KMS-11 (cell line): ENCODE measurements at regions not wholly inside any gene's neighbourhood (a gene's known extent, or its start where the extent isn't known, plus 50 kb on each side); places are given as distances from the start of the nearest gene placed in this dataset.

ENCODE experiments used
- H2AFZ ChIP-seq: fragments of 200-600 bp; sonication (generic); 2 replicates; pipeline ENCODE4 v1.6.1; 2016; ENCODE audit warnings: antibody characterized with exemption, mixed run types, low read depth
- H3K27ac ChIP-seq: fragments of 200-600 bp; sonication (generic); 2 replicates; pipeline ENCODE4 v1.6.1; 2016; ENCODE audit warnings: mild to moderate bottlenecking, mixed run types
- H3K27me3 ChIP-seq: fragments of 200-600 bp; sonication (generic); 2 replicates; pipeline ENCODE4 v1.6.1; 2017; ENCODE audit warnings: mild to moderate bottlenecking, low read depth, mixed run types, moderate library complexity; ENCODE audit not compliant: insufficient read depth
- H3K36me3 ChIP-seq: fragments of 200-600 bp; sonication (generic); 2 replicates; pipeline ENCODE4 v1.6.1; 2017; ENCODE audit warnings: mild to moderate bottlenecking, mixed run types; ENCODE audit not compliant: insufficient read depth
- H3K4me1 ChIP-seq: fragments of 200-600 bp; sonication (generic); 2 replicates; pipeline ENCODE4 v1.6.1; 2016; ENCODE audit warnings: mild to moderate bottlenecking, low read depth, mixed run types; ENCODE audit not compliant: poor library complexity, severe bottlenecking
- H3K4me2 ChIP-seq: fragments of 200-600 bp; sonication (generic); 2 replicates; pipeline ENCODE4 v1.7.0; 2016; ENCODE audit warnings: mild to moderate bottlenecking, mixed run types
- H3K4me3 ChIP-seq: fragments of 200-600 bp; sonication (generic); IDR thresholded peaks from 2 replicates; pipeline ENCODE4 v1.6.1; 2017; ENCODE audit warnings: low read depth, low read length, mixed read lengths; ENCODE audit not compliant: insufficient read depth
- H3K79me2 ChIP-seq: fragments of 200-600 bp; sonication (generic); 2 replicates; pipeline ENCODE4 v1.6.1; 2016; ENCODE audit warnings: low read depth, mixed run types; ENCODE audit not compliant: insufficient read depth
- H3K9ac ChIP-seq: fragments of 200-600 bp; sonication (generic); 2 replicates; pipeline ENCODE4 v1.6.1; 2016; ENCODE audit warnings: mild to moderate bottlenecking, mixed run types
- H4K20me1 ChIP-seq: fragments of 200-600 bp; sonication (generic); 2 replicates; pipeline ENCODE4 v1.6.1; 2016; ENCODE audit warnings: mild to moderate bottlenecking, mixed run types; ENCODE audit not compliant: insufficient read depth
- TF ChIP-seq, protein P1 (sequence below): fragments of 200-600 bp; sonication (generic); conservative IDR thresholded peaks from 2 replicates; pipeline ENCODE4 v1.6.1; 2017; ENCODE audit warnings: low read depth, mild to moderate bottlenecking, antibody characterized with exemption, low read length, moderate library complexity, mixed read lengths

- Histone ChIP-seq H3K79me2 (0 out of 2 replicates have a peak, but pooled peaks cover 5% of the 10 kb centered on the region), H2AFZ (0 out of 2 replicates have a peak overlapping the region, but pooled peaks have one; percentile 7), H3K27ac (no peak overlapping the region; the same call in 1 of the 2 replicates), H3K4me3 (no peak overlapping the region), H3K9ac (no peak overlapping the region), H3K4me2 (peak overlapping the region; percentile 29; the same call in 1 of the 2 replicates), H3K27me3 (no peaks in the 10 kb centered on the region), H4K20me1 (no peaks in the 10 kb centered on the region), H3K4me1 (peaks cover 58% of the 10 kb centered on the region), H3K36me3 (no peaks in the 10 kb centered on the region)
- TF ChIP-seq, protein P1, sequence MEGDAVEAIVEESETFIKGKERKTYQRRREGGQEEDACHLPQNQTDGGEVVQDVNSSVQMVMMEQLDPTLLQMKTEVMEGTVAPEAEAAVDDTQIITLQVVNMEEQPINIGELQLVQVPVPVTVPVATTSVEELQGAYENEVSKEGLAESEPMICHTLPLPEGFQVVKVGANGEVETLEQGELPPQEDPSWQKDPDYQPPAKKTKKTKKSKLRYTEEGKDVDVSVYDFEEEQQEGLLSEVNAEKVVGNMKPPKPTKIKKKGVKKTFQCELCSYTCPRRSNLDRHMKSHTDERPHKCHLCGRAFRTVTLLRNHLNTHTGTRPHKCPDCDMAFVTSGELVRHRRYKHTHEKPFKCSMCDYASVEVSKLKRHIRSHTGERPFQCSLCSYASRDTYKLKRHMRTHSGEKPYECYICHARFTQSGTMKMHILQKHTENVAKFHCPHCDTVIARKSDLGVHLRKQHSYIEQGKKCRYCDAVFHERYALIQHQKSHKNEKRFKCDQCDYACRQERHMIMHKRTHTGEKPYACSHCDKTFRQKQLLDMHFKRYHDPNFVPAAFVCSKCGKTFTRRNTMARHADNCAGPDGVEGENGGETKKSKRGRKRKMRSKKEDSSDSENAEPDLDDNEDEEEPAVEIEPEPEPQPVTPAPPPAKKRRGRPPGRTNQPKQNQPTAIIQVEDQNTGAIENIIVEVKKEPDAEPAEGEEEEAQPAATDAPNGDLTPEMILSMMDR: no peak
Measured at GRCh38 chr7:25970911-25971310, 181.1 kb upstream of the NFE2L3 start.

DNA sequence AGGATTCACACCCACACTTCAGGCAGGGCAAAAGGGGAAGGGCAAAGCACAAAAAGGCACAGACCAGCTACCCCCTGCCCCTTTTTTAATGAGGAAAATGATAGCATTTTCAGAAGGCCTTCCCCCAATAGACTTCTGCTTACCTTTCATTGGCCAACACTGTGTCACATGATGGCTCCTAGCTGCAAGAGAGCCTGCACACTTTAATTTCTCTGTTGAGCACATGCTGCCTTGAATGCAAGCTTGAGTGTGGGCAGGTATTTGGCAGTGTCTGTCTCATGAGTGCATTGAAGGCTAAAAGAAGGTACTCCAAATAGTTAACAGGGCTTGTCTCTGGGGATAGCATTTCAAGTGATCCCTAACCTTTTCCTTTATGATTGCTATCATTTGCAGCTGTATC, 175.4 kb upstream of the NFE2L3 start:
- no peaks in the 10 kb centered on the region for H3K36me3 ChIP-seq
- no peak overlapping the region for H3K4me2 ChIP-seq
- no peaks in the 10 kb centered on the region for H4K20me1 ChIP-seq
- no peak overlapping the region for H2AFZ ChIP-seq
- no peak overlapping the region for H3K27ac ChIP-seq
- peaks cover 4% of the 10 kb centered on the region for H3K4me1 ChIP-seq
- TF ChIP-seq, protein P1: no peak
- H3K4me3 ChIP-seq: no peak overlapping the region
- no peak overlapping the region for H3K9ac ChIP-seq
- H3K27me3 ChIP-seq: no peaks in the 10 kb centered on the region
- no peaks in the 10 kb centered on the region for H3K79me2 ChIP-seq

DNA sequence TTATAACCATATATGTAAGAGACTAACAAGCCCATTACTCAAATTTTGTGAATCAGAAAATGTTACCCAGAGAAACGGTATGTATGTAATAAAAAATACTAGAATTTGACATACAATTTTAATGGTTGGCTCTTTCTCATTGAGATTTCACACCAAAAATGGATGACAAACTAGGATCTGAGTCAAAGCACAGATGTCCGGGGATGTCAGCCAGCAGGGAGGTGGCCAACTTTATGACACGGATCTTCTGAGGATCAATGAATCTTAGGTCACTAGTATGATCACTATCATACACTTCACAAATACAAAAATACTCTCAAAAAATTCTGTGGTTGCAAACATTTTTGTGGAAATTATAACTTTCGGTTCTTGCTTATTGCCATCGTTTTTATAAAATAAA, 173.5 kb upstream of the NFE2L3 start:
- Histone ChIP-seq H4K20me1 (no peaks in the 10 kb centered on the region), H3K27ac (no peak overlapping the region), H3K36me3 (no peaks in the 10 kb centered on the region), H2AFZ (no peak overlapping the region), H3K4me3 (no peak overlapping the region), H3K4me2 (no peak overlapping the region), H3K27me3 (no peaks in the 10 kb centered on the region), H3K9ac (no peak overlapping the region), H3K4me1 (no peaks in the 10 kb centered on the region), H3K79me2 (no peaks in the 10 kb centered on the region)
- TF ChIP-seq, protein P1: no peak

- Histone ChIP-seq H3K9ac (no peak overlapping the region), H4K20me1 (no peaks in the 10 kb centered on the region), H3K4me2 (no peak overlapping the region), H2AFZ (no peak overlapping the region), H3K4me1 (no peaks in the 10 kb centered on the region), H3K79me2 (no peaks in the 10 kb centered on the region), H3K27ac (no peak overlapping the region), H3K36me3 (no peaks in the 10 kb centered on the region), H3K4me3 (no peak overlapping the region), H3K27me3 (no peaks in the 10 kb centered on the region)
- TF ChIP-seq, protein P1: no peak
Measured at GRCh38 chr7:25979605-25980004, 172.4 kb upstream of the NFE2L3 start.
